Spinal cord (tissue), 9 donors: ENCODE measurements at regions not wholly inside any gene's neighbourhood (a gene's known extent, or its start where the extent isn't known, plus 50 kb on each side); places are given as distances from the start of the nearest gene placed in this dataset.

Experiments
- DNase-seq, 6 donors: peaks; one replicate each; pipeline versions ENCODE4 v3.0.0 to v3.0.0-alpha.2; 2013 to 2015; ENCODE audit warnings: low spot score in 6 of 6, low read depth in 4 of 6
- H3K27ac ChIP-seq: one replicate; pipeline ENCODE4 v1.5.1; 2013; ENCODE audit warnings: low read depth, low read length, control low read depth
- H3K27me3 ChIP-seq: one replicate; pipeline ENCODE4 v1.6.1; 2013; ENCODE audit warnings: low read length; ENCODE audit not compliant: control insufficient read depth, insufficient read depth
- H3K36me3 ChIP-seq: one replicate; pipeline ENCODE4 v1.6.1; 2013; ENCODE audit warnings: low read length; ENCODE audit not compliant: control insufficient read depth, insufficient read depth
- H3K4me1 ChIP-seq: one replicate; pipeline ENCODE4 v1.6.1; 2013; ENCODE audit warnings: low read length; ENCODE audit not compliant: control insufficient read depth, insufficient read depth
- H3K4me3 ChIP-seq: one replicate; pipeline ENCODE4 v1.5.1; 2013; ENCODE audit warnings: low read depth, low read length, control low read depth
- H3K9me3 ChIP-seq: one replicate; pipeline ENCODE4 v1.6.1; 2013; ENCODE audit warnings: low read length; ENCODE audit not compliant: control insufficient read depth, insufficient read depth
- WGBS: methylation state at CpG from one replicate; pipeline ENCODE4 v1.1.5; 2013; ENCODE audit warnings: missing lambda C conversion rate; ENCODE audit not compliant: insufficient coverage; 5-methylcytosine and 5-hydroxymethylcytosine counted together
- donor health status: healthy.

DNA sequence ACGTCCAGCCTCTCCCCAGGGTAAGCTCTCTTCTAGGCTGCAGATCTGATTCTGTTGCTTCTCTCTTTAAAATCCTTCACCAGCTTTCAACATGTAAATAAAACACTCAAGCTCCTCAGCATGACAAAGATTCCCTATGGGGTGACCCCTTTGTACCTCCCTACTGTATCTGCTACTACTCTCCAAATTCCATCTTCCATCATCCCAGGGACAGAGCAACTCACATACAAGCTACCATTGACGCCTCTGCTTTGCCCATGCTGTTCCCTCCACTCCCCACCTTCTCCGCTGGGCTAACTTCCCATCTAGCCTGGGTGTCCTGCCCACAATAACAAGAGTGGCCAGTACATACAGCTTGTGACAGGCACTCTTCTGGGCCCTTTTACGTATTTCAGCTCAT, 207.5 kb upstream of the ZBED5 start:
- no peak overlapping the region for H3K4me3 ChIP-seq
- H3K27ac ChIP-seq, result no peak overlapping the region
- 88% methylated on average over 4 of the region's 4 CpGs for WGBS
- H3K4me1 ChIP-seq, result peaks cover 3% of the 10 kb centered on the region
- H3K27me3 ChIP-seq, result no peaks in the 10 kb centered on the region
- H3K9me3 ChIP-seq, result no peaks in the 10 kb centered on the region
- DNase-seq, result no peak
- no peaks in the 10 kb centered on the region for H3K36me3 ChIP-seq

DNA sequence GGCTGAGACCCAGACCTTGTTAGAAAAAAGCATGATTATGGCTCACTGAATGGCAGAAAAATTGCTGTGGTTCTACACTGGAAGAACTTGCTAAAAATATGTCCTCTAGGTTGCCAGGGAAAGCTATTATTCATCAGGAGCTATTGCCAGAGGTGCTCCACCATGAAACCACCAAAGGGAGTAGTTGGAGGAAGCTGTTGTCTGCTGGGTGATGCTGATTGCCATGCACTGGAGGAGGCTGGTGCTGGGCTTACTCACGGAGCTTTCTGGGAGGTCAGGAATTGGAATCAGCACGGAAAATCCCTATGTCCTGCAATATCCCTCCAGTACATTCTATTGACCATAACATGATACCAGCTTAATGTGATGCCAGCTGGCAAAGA, 199.6 kb upstream of the ZBED5 start:
- no peak overlapping the region for H3K27ac ChIP-seq
- 80% methylated on average over 1 of the region's 2 CpGs for WGBS
- H3K9me3 ChIP-seq, result peaks cover 4% of the 10 kb centered on the region
- no peak for DNase-seq
- no peaks in the 10 kb centered on the region for H3K27me3 ChIP-seq
- H3K36me3 ChIP-seq, result no peaks in the 10 kb centered on the region
- no peaks in the 10 kb centered on the region for H3K4me1 ChIP-seq
- H3K4me3 ChIP-seq, result no peak overlapping the region

- DNase-seq, result no peak
- WGBS, result 100% methylated on average over 1 of the region's 2 CpGs
- Histone ChIP-seq H3K27ac (no peak overlapping the region), H3K27me3 (no peaks in the 10 kb centered on the region), H3K36me3 (no peaks in the 10 kb centered on the region), H3K4me1 (no peaks in the 10 kb centered on the region), H3K4me3 (no peak overlapping the region), H3K9me3 (peaks cover 4% of the 10 kb centered on the region)
These were observed 199.1 kb upstream of the ZBED5 start for GRCh38 chr11:11056749-11057471.

DNA sequence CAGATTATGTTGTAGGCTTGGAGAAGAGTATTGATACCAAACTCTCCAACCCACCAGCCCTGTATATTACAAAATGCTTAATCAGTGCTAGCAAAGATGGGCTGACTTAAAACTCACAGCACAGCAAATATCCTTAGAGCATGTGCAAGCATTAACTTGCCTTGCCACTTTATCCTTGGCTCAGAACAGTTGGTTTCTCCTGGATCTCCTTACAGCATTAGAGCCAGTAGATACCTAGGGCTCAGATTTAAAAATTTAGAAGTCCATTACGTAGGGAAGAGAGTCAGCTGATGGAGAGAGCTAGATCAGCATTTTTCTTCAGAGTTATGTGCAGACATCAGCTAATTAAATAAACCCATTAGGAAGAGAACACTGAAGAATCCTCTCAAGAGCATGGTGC, 198.5 kb upstream of the ZBED5 start:
- no peak for DNase-seq
- H3K36me3 ChIP-seq, result no peaks in the 10 kb centered on the region
- H3K27me3 ChIP-seq, result no peaks in the 10 kb centered on the region
- no peak overlapping the region for H3K4me3 ChIP-seq
- peaks cover 4% of the 10 kb centered on the region for H3K9me3 ChIP-seq
- no peak overlapping the region for H3K27ac ChIP-seq
- H3K4me1 ChIP-seq, result no peaks in the 10 kb centered on the region
- WGBS, result no CpG with 5 or more reads among the region's 1 CpG

GRCh38 chr11:11047851-11048610, 190.2 kb upstream of the ZBED5 start:
- Histone ChIP-seq H3K4me1 (peaks cover 17% of the 10 kb centered on the region), H3K27me3 (no peaks in the 10 kb centered on the region), H3K36me3 (no peaks in the 10 kb centered on the region), H3K4me3 (no peak overlapping the region), H3K27ac (no peak overlapping the region), H3K9me3 (no peaks in the 10 kb centered on the region)
- no peak for DNase-seq
- WGBS, result 88% methylated on average over 1 of the region's 2 CpGs

GRCh38 chr11:11046781-11047180, 188.9 kb upstream of the ZBED5 start:
- Histone ChIP-seq H3K36me3 (no peaks in the 10 kb centered on the region), H3K9me3 (no peaks in the 10 kb centered on the region), H3K27me3 (no peaks in the 10 kb centered on the region), H3K4me1 (peaks cover 17% of the 10 kb centered on the region), H3K27ac (no peak overlapping the region), H3K4me3 (no peak overlapping the region)
- 100% methylated on average over 4 of the region's 4 CpGs for WGBS
- DNase-seq, result no peak

DNA sequence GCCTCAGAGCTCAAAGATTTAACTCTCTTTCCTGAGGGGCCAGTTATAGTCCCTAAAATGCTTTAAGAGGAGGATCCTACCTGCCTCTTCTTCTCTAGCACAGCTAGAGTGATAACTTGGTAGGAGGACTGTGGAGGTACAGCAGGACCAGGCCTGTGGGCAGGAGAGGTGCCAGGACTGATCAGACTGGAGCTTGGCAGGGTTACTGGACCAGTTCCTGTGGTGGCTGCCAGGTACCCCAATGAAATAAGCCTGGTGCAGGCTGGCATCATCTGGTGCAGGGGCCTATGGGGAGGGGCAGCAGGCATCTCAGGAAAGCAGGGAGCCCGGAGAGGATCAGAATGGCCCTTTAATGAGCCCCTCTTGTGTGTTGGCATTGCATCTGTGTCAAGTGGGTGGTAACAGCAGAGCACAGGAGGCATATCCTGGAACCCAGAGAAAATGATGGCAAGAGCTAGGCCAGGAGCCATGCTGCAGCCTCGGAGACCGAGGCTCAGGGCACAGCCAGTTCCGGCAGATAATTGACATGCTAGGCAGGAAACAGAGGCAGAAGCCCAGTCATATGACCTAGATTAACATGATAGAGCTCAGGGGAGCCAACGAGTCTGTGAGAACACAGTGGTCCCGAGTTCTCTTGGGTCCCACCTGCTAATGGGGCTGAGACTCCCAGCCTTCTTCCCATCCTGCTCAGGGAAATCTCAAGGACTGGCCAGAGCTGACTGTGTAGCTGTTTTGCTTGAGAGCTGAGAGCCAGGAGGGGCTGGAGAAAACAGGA, 187.5 kb upstream of the ZBED5 start:
- peak in 1 of 6 donors; percentile 72 for DNase-seq
- H3K9me3 ChIP-seq, result no peaks in the 10 kb centered on the region
- H3K4me3 ChIP-seq, result no peak overlapping the region
- peaks cover 17% of the 10 kb centered on the region for H3K4me1 ChIP-seq
- no peaks in the 10 kb centered on the region for H3K27me3 ChIP-seq
- 45% methylated on average over 6 of the region's 6 CpGs for WGBS
- peak overlapping the region; percentile 22 for H3K27ac ChIP-seq
- H3K36me3 ChIP-seq, result no peaks in the 10 kb centered on the region

DNA sequence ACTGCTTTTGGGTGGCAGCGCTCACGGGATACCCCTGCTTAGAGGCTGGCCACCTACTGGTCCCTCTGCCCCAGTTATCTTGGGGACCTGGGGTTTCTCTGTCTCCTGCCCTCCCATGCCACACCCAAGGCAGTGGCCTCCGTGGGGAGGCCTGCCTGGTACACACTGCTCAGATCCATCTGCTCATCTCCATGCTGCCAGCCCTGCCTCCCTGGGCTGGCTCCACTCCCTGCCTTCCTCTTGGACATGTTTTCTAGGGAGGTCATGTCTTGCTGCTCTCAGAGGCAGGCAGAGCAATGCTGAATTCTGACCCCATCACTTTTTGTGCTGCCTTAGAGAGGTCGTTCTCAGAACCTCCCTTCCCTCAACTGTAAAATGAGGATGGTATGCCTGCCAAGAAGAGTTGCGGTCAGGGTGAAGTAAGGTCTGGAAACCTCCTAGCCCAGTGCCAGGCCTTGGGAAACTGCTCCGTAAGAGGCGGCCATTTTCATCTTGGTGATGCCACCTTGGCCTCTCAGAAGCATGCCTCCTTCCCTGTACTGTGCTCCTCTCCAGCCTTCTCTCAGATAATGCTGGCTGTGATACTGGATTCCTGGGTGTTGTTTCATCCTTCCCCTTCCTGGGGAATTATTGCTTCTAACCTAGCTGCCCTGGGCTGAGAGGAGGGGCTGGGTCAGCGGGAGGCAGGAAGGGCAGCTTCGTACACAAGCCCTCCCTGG, 186.4 kb upstream of the ZBED5 start:
- Histone ChIP-seq H3K9me3 (no peaks in the 10 kb centered on the region), H3K27me3 (no peaks in the 10 kb centered on the region), H3K4me3 (no peak overlapping the region), H3K36me3 (no peaks in the 10 kb centered on the region), H3K27ac (no peak overlapping the region), H3K4me1 (peaks cover 17% of the 10 kb centered on the region)
- 90% methylated on average over 6 of the region's 9 CpGs for WGBS
- peak in 1 of 6 donors; percentile 13 for DNase-seq

- no peaks in the 10 kb centered on the region for H3K9me3 ChIP-seq
- H3K4me3 ChIP-seq, result no peak overlapping the region
- peaks cover 19% of the 10 kb centered on the region for H3K4me1 ChIP-seq
- H3K27me3 ChIP-seq, result no peaks in the 10 kb centered on the region
- WGBS, result 76% methylated on average over 3 of the region's 3 CpGs
- H3K36me3 ChIP-seq, result no peaks in the 10 kb centered on the region
- H3K27ac ChIP-seq, result no peak overlapping the region
- peak in 1 of 6 donors; percentile 24 for DNase-seq
These were observed 185.9 kb upstream of the ZBED5 start for GRCh38 chr11:11043721-11044120.
